Neuron (in vitro differentiated cells): ENCODE measurements at regions not wholly inside any gene's neighbourhood (a gene's known extent, or its start where the extent isn't known, plus 50 kb on each side); places are given as distances from the start of the nearest gene placed in this dataset.
"Not testable (repeated sequence)": the region's sequence is repeated elsewhere in the genome, so short reads cannot be mapped to it uniquely, and the experiment has no call there.

ENCODE experiments used
- H2AFZ ChIP-seq: one replicate; pipeline ENCODE4 v1.6.1; 2013; ENCODE audit warnings: low read depth, mild to moderate bottlenecking, inconsistent platforms, low read length, moderate library complexity
- H3K27me3 ChIP-seq: one replicate; pipeline ENCODE4 v1.6.1; 2013; ENCODE audit warnings: low read length; ENCODE audit not compliant: insufficient read depth
- H3K36me3 ChIP-seq: one replicate; pipeline ENCODE4 v1.6.1; 2013; ENCODE audit warnings: low read length; ENCODE audit not compliant: insufficient read depth
- H3K4me1 ChIP-seq: one replicate; pipeline ENCODE4 v1.6.1; 2013; ENCODE audit warnings: low read length; ENCODE audit not compliant: insufficient read depth
- H3K4me3 ChIP-seq: 2 replicates; pipeline ENCODE4 v1.5.1; 2013; ENCODE audit warnings: mild to moderate bottlenecking, low read length, moderate library complexity
- H3K9me3 ChIP-seq: one replicate; pipeline ENCODE4 v1.6.1; 2013; ENCODE audit warnings: low read length

DNA sequence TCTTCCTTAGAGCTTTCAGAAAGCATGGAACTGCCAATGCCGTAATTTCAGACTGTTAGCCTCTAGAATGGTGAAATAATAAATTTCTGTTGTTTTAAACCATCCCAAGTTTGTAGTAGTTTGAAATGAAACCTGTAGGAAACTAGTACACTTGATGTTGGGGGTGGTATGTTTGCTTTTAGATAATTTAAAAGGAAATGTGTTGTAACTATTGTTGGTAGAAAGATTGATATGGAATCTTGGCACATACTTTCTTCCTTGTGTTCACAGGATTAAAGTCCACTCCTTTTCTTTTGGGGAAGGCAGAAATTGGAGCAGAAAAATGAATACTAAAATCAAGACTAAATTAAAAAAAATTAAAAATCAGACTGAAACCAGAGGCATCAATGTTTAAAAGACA lies 66.0 kb upstream of the ARRDC3 start:
- Histone ChIP-seq H3K9me3 (peaks cover 2% of the 10 kb centered on the region), H3K36me3 (no peaks in the 10 kb centered on the region), H3K4me1 (no peaks in the 10 kb centered on the region), H3K27me3 (no peaks in the 10 kb centered on the region), H2AFZ (no peak overlapping the region), H3K4me3 (no peak overlapping the region)

DNA sequence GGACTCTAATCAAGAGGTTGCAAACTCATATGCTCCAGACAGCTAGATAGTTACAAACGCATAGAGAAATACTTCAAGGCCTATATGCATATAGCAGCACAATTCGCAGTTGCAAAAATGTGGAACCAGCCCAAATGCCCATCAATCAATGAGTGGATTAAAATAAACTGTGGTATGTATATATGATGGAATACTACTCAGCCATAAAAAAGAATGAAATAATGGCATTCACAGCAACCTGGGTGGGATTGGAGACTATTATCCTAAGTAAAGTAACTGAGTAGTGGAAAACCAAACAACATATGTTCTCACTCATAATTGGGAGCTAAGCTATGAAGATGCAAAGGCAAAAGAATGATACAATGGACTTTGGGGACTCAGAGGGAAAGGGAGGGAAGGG lies 65.0 kb upstream of the ARRDC3 start:
- not testable (repeated sequence) for H2AFZ ChIP-seq, H3K27me3 ChIP-seq, H3K4me3 ChIP-seq, H3K4me1 ChIP-seq, H3K36me3 ChIP-seq, H3K9me3 ChIP-seq

DNA sequence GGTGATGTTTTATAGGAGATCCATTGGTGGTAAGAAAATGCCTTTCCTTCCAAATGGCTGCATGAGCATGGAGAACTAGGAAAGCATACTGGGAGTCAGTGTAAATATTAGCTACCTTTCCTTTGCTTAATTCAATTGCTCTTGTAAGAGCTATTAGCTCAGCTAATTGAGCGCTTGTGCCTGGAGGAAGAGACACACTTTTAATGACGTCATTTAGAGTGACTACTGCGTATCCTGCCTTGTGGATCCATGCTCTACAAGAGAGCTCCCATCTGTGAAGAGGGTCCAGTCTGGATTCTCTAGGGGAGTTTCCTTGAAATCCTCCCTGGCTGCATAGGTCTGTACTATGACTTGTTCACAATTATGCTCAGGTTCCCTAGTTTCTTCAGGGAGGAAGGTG lies 63.8 kb upstream of the ARRDC3 start:
- H3K9me3 ChIP-seq, H3K4me3 ChIP-seq, H3K27me3 ChIP-seq, H3K36me3 ChIP-seq, H3K4me1 ChIP-seq, H2AFZ ChIP-seq: not testable (repeated sequence)

DNA sequence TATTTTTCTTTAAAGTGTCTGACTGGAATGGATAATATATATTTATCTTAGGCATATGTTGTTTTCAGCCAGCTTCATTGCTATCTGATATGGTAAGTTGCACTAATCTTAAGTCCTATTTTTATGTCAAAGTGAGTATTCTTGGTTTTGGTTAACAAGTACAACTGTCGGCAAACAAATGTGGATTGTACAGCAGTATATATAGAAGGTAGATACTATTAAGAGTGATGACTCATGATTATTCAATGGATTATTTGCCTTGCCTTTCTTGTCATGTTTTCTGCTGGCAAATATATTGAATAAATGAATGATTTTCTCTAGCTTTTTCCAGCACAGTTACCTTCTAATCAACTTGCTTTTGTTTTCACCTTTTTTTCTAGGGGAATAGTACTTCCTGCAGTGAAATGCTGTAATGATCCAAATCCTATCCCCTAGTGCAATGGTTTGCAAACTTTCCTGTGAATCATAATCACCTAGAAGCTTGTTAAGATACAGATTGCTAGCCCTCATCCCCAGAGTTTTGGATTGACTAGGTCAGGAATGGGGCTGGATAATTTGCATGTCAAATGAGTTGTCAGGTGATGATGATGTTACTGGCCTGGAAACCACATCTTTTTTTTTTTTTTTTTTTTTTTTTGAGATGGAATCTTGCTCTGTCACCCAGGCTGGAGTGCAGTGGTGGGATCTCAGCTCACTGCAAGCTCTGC lies 60.8 kb upstream of the ARRDC3 start:
- H3K27me3 ChIP-seq: no peaks in the 10 kb centered on the region

DNA sequence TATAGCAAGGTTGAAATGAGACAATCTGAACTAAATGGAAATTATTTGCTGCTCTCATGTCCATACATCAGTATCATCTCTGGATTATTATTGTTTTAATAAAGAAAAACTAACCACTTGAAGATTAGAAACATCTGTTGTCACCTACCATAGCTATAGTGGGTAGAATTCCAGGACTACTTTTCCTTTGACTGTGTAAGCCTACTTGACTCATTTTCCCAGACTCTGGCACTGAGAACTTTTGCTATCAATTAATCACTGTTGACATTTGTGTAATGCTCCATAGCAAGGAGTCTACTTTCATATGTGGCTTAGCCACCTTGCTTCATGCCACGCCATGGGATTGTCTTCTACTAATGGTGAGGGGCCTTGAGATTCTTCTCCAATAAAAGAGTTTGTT lies 59.9 kb upstream of the ARRDC3 start:
- H3K4me1 ChIP-seq: no peaks in the 10 kb centered on the region
- no peaks in the 10 kb centered on the region for H3K27me3 ChIP-seq
- H3K4me3 ChIP-seq: no peak overlapping the region
- no peaks in the 10 kb centered on the region for H3K36me3 ChIP-seq
- H2AFZ ChIP-seq: no peak overlapping the region
- no peaks in the 10 kb centered on the region for H3K9me3 ChIP-seq

More for the DNA sequence above, 60.8 kb upstream of the ARRDC3 start:
- Histone ChIP-seq H3K36me3 (no peaks in the 10 kb centered on the region), H3K4me1 (no peaks in the 10 kb centered on the region), H3K4me3 (no peak overlapping the region), H2AFZ (no peak overlapping the region), H3K9me3 (peaks cover 2% of the 10 kb centered on the region)

DNA sequence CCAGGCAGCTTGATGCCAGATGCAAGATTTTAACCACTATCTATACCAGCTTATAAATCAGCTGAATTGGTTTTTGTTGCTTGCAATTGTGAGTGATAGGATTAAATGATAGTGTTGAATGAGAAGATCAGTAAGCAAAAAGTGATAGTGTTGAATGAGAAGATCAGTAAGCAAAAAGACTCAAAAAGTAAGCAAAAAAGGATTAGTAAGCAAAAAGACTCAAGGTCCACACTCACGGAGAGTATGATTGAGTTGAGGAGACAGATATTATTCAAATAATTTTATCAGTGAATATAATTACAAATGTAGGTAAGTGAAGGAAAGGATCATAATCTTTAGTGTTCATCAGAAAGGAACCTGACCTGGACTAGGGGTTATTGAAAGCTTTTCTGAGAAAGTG lies 58.0 kb upstream of the ARRDC3 start:
- Histone ChIP-seq H3K27me3 (no peaks in the 10 kb centered on the region), H3K9me3 (no peaks in the 10 kb centered on the region), H3K4me3 (no peak overlapping the region), H3K4me1 (no peaks in the 10 kb centered on the region), H3K36me3 (no peaks in the 10 kb centered on the region), H2AFZ (no peak overlapping the region)

DNA sequence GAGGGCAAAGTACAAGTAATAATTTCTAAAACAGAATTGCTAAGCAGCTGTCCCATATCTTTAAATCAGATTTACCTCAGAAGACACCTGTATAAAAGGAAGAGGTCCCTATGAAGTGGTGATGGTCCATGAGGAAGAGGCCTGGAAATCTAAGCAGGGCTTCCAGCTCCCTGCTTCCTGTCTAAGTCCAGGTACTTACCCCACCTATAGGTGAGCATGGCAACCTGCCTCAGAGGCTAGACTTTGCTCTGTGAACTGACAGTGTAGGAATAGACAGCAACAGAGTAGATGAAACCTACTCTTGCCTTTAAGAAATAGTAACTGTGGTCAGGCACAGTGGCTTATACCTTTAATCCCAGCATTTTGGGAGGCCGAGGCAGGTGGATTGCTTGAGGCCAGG lies 55.8 kb upstream of the ARRDC3 start:
- H2AFZ ChIP-seq: no peak overlapping the region
- H3K36me3 ChIP-seq: no peaks in the 10 kb centered on the region
- no peaks in the 10 kb centered on the region for H3K27me3 ChIP-seq
- H3K4me1 ChIP-seq: no peaks in the 10 kb centered on the region
- H3K9me3 ChIP-seq: no peaks in the 10 kb centered on the region
- no peak overlapping the region for H3K4me3 ChIP-seq

DNA sequence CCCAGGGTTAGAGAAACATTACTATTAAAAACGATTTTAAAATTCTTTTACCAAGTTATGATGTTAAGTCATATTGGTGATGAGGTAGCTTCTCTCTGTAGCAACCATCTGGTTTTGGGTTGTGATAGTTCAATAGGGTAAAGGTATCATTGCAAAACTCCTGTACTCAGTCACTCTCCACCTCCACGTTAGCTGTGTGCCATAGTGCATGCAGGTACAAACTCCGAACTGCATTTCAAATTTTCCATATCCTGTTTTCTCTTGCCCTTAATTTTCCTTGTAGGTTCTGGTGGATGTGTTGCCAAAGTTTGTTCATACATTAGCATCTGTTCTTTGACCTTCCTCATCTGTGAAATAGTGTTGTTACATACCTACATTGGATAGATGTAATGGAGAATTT lies 53.1 kb upstream of the ARRDC3 start:
- Histone ChIP-seq H3K4me1 (no peaks in the 10 kb centered on the region), H3K36me3 (no peaks in the 10 kb centered on the region), H2AFZ (no peak overlapping the region), H3K27me3 (no peaks in the 10 kb centered on the region), H3K9me3 (no peaks in the 10 kb centered on the region), H3K4me3 (no peak overlapping the region)

DNA sequence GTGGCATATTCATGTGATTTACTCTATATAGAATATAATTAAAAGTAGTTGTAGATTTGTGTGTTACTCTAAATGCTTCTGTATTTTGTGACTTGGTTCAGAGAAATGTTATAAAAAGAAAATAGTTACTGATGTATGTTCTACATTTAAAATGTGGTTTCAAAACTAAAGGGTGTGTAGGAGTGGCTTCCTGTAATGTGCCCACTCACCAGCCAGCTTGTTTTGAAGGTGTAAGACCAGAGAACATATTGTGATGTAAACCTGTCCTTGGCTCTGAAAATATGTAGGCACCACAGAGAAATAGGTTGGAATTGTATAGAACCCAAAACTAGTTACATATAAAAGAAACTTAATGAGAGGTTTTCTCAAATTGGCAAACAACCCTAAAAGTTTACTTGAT lies 51.2 kb upstream of the ARRDC3 start:
- Histone ChIP-seq H3K36me3 (no peaks in the 10 kb centered on the region), H3K27me3 (no peaks in the 10 kb centered on the region), H2AFZ (no peak overlapping the region), H3K9me3 (no peaks in the 10 kb centered on the region), H3K4me1 (no peaks in the 10 kb centered on the region), H3K4me3 (no peak overlapping the region)

DNA sequence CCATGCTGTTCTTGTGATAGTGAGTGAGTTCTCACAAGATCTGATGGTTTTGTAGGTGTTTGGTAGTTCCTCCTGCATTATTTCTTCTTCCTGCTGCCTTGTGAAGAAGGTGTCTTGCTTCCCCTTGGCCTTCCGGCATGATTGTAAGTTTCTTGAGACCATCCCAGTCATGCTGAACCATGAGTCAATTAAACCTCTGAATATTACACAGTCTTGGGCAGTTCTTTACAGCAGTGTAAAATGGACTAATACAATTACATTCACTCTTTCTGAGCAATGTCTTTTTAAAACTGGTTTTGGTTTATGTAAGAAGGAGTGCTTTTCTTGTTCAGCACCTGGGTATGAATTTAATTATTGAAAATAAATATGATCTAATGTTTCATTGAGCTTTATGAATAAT lies 50.7 kb upstream of the ARRDC3 start:
- no peak overlapping the region for H2AFZ ChIP-seq
- H3K4me1 ChIP-seq: no peaks in the 10 kb centered on the region
- H3K9me3 ChIP-seq: no peaks in the 10 kb centered on the region
- H3K27me3 ChIP-seq: no peaks in the 10 kb centered on the region
- no peak overlapping the region for H3K4me3 ChIP-seq
- H3K36me3 ChIP-seq: no peaks in the 10 kb centered on the region
